ENCODE measurements at regions not wholly inside any gene's neighbourhood (a gene's known extent, or its start where the extent isn't known, plus 50 kb on each side); places are given as distances from the start of the nearest gene placed in this dataset.

- Histone ChIP-seq H3F3A (ENCODE audit: insufficient read depth, low read length, poor library complexity, severe bottlenecking) (no peaks in the 10 kb centered on the region), H3K36me3 (ENCODE audit: insufficient read depth, low read length) (no peaks in the 10 kb centered on the region), H3K4me3 (ENCODE audit: low read length) (no peak overlapping the region), H2AFZ (ENCODE audit: low read depth, low read length) (no peak overlapping the region), H3K9me3 (ENCODE audit: low read length) (no peaks in the 10 kb centered on the region), H3K9ac (ENCODE audit: low read length) (no peak overlapping the region), H3K27ac (ENCODE audit: low read length) (no peak overlapping the region), H3K4me2 (ENCODE audit: low read length) (no peak overlapping the region), H3K79me2 (replicated peaks; ENCODE audit: insufficient read depth, low read length) (no peaks in the 10 kb centered on the region), H3K27me3 (ENCODE audit: insufficient read depth, low read depth, low read length) (no peaks in the 10 kb centered on the region), H3K9me2 (ENCODE audit: insufficient read depth, low read length) (no peaks in the 10 kb centered on the region), H4K20me1 (ENCODE audit: insufficient read depth) (no peaks in the 10 kb centered on the region)
- TF ChIP-seq POLR2AphosphoS5 (IDR thresholded peaks at IDR 0.05) = no peak
- no peak for TF ChIP-seq EP300 (conservative IDR thresholded peaks at IDR 0.05; ENCODE audit: poor library complexity, severe bottlenecking)
- no peak for TF ChIP-seq EZH2 (IDR thresholded peaks at IDR 0.05; ENCODE audit: borderline replicate concordance, insufficient read depth, low read length, poor library complexity, severe bottlenecking)
- TF ChIP-seq RAD21 (conservative IDR thresholded peaks at IDR 0.05) = no peak
- TF ChIP-seq SMC3 (conservative IDR thresholded peaks at IDR 0.05; ENCODE audit: poor library complexity) = no peak
- no peak for TF ChIP-seq MXI1 (conservative IDR thresholded peaks at IDR 0.05; ENCODE audit: poor library complexity, severe bottlenecking)
- no peak for TF ChIP-seq REST (IDR thresholded peaks at IDR 0.05; ENCODE audit: borderline replicate concordance)
- no peak for TF ChIP-seq TAF1 (IDR thresholded peaks at IDR 0.05; ENCODE audit: low read depth)
- TF ChIP-seq CTCF (IDR thresholded peaks at IDR 0.05; ENCODE audit: poor library complexity, severe bottlenecking) = no peak
Observed at GRCh38 chr5:56624751-56625150, 190.6 kb upstream of the MAP3K1 start.

- Histone ChIP-seq H3K4me2 (ENCODE audit: low read length) (no peak overlapping the region), H2AFZ (ENCODE audit: low read depth, low read length) (no peak overlapping the region), H3K36me3 (ENCODE audit: insufficient read depth, low read length) (no peaks in the 10 kb centered on the region), H3K27me3 (ENCODE audit: insufficient read depth, low read depth, low read length) (no peaks in the 10 kb centered on the region), H3K9me2 (ENCODE audit: insufficient read depth, low read length) (no peaks in the 10 kb centered on the region), H3K9me3 (ENCODE audit: low read length) (peaks cover 6% of the 10 kb centered on the region), H3K9ac (ENCODE audit: low read length) (no peak overlapping the region), H3K79me2 (replicated peaks; ENCODE audit: insufficient read depth, low read length) (no peaks in the 10 kb centered on the region), H3K27ac (ENCODE audit: low read length) (no peak overlapping the region), H3F3A (ENCODE audit: insufficient read depth, low read length, poor library complexity, severe bottlenecking) (no peaks in the 10 kb centered on the region), H4K20me1 (ENCODE audit: insufficient read depth) (no peaks in the 10 kb centered on the region), H3K4me3 (ENCODE audit: low read length) (no peak overlapping the region)
- no peak for TF ChIP-seq SMC3 (conservative IDR thresholded peaks at IDR 0.05; ENCODE audit: poor library complexity)
- no peak for TF ChIP-seq POLR2AphosphoS5 (IDR thresholded peaks at IDR 0.05)
- no peak for TF ChIP-seq MXI1 (conservative IDR thresholded peaks at IDR 0.05; ENCODE audit: poor library complexity, severe bottlenecking)
- no peak for TF ChIP-seq EP300 (conservative IDR thresholded peaks at IDR 0.05; ENCODE audit: poor library complexity, severe bottlenecking)
- no peak for TF ChIP-seq REST (IDR thresholded peaks at IDR 0.05; ENCODE audit: borderline replicate concordance)
- TF ChIP-seq CTCF (IDR thresholded peaks at IDR 0.05; ENCODE audit: poor library complexity, severe bottlenecking) = no peak
- no peak for TF ChIP-seq RAD21 (conservative IDR thresholded peaks at IDR 0.05)
- no peak for TF ChIP-seq TAF1 (IDR thresholded peaks at IDR 0.05; ENCODE audit: low read depth)
- no peak for TF ChIP-seq EZH2 (IDR thresholded peaks at IDR 0.05; ENCODE audit: borderline replicate concordance, insufficient read depth, low read length, poor library complexity, severe bottlenecking)
Observed at GRCh38 chr5:56622141-56622540, 193.2 kb upstream of the MAP3K1 start.
